SU-DHL-6 (cell line): ENCODE measurements at regions not wholly inside any gene's neighbourhood (a gene's known extent, or its start where the extent isn't known, plus 50 kb on each side); places are given as distances from the start of the nearest gene placed in this dataset.

Experiments
- H2AFZ ChIP-seq: fragments of 200-600 bp; sonication (generic); 2 replicates; pipeline ENCODE4 v1.6.1; 2014; ENCODE audit warnings: low read depth, mild to moderate bottlenecking, moderate library complexity, mixed read lengths, antibody characterized with exemption, low read length; ENCODE audit not compliant: severe bottlenecking
- H3F3A ChIP-seq: fragments of 200-600 bp; shearing (Covaris generic); 2 replicates; pipeline ENCODE4 v1.6.0; 2016; ENCODE audit warnings: antibody characterized with exemption, mild to moderate bottlenecking; ENCODE audit not compliant: insufficient read depth
- H3K27ac ChIP-seq: fragments of 200-600 bp; sonication (generic); 2 replicates; pipeline ENCODE4 v1.5.1; 2016; ENCODE audit warnings: low read depth, mild to moderate bottlenecking, low read length, moderate library complexity, mixed read lengths
- H3K27me3 ChIP-seq: fragments of 200-600 bp; sonication (generic), shearing (Covaris generic); 2 replicates; pipeline ENCODE4 v1.6.0; 2014; ENCODE audit warnings: mild to moderate bottlenecking, low read length
- H3K36me3 ChIP-seq: fragments of 200-600 bp; sonication (generic); 2 replicates; pipeline ENCODE4 v1.6.1; 2014; ENCODE audit warnings: mild to moderate bottlenecking, low read length, mixed read lengths
- H3K4me2 ChIP-seq: fragments of 300-600, 200-600 bp; shearing (Covaris generic), sonication (generic); 2 replicates; pipeline ENCODE4 v1.6.0; 2014; ENCODE audit warnings: low read length, low read depth, mild to moderate bottlenecking; ENCODE audit not compliant: poor library complexity, severe bottlenecking
- H3K4me3 ChIP-seq: fragments of 200-600 bp; sonication (generic); 2 replicates; pipeline ENCODE4 v1.5.1; 2014; ENCODE audit warnings: antibody characterized with exemption, low read length, mild to moderate bottlenecking, mixed read lengths; ENCODE audit not compliant: insufficient read depth, poor library complexity, severe bottlenecking
- H3K79me2 ChIP-seq: fragments of 200-600 bp; sonication (generic); 2 replicates; pipeline ENCODE4 v1.6.1; 2014; ENCODE audit warnings: mild to moderate bottlenecking, low read length, moderate library complexity; ENCODE audit not compliant: insufficient read depth
- H3K9ac ChIP-seq: fragments of 200-600 bp; sonication (generic); 2 replicates; pipeline ENCODE4 v1.7.0; 2014; ENCODE audit warnings: mild to moderate bottlenecking, low read length
- H3K9me2 ChIP-seq: fragments of 200-600 bp; sonication (generic); replicated peaks from 2 replicates; pipeline ENCODE4 v1.6.1; 2014; ENCODE audit warnings: low read length; ENCODE audit not compliant: insufficient read depth
- H3K9me3 ChIP-seq: fragments of 200-600 bp; sonication (generic); 2 replicates; pipeline ENCODE4 v1.6.1; 2014; ENCODE audit warnings: low read length, mixed read lengths; ENCODE audit not compliant: insufficient read depth
- H4K20me1 ChIP-seq: fragments of 200-600 bp; sonication (generic); 2 replicates; pipeline ENCODE4 v1.6.1; 2014; ENCODE audit warnings: low read depth, mild to moderate bottlenecking, antibody characterized with exemption, low read length, moderate library complexity, mixed read lengths
- CTCF ChIP-seq: fragments of 200-600 bp; sonication (generic); IDR thresholded peaks from one replicate; pipeline ENCODE4 v1.5.1; 2017; ENCODE audit warnings: antibody characterized with exemption, mild to moderate bottlenecking, low read length, moderate library complexity; ENCODE audit not compliant: insufficient read depth, poor library complexity, severe bottlenecking
- EZH2phosphoT487 ChIP-seq: fragments of 200-600 bp; sonication (generic), shearing (Covaris generic); conservative IDR thresholded peaks from 2 replicates; pipeline ENCODE4 v1.6.1; 2018; ENCODE audit warnings: mild to moderate bottlenecking, antibody characterized with exemption, low read length, moderate library complexity, mixed read lengths

- Histone ChIP-seq H3K4me3 (no peak overlapping the region), H3F3A (no peaks in the 10 kb centered on the region)
- no peak for TF ChIP-seq EZH2phosphoT487
- TF ChIP-seq CTCF: no peak
These were observed 954.3 kb upstream of the ACVR2A start for GRCh38 chr2:146890491-146890890.

GRCh38 chr2:146879882-146880281 is 964.9 kb upstream of the ACVR2A start:
- H3K9me2 ChIP-seq: 0 out of 2 replicates have a peak, but pooled peaks cover 4% of the 10 kb centered on the region
- H3K27me3 ChIP-seq: no peaks in the 10 kb centered on the region
- TF ChIP-seq CTCF (no peak), EZH2phosphoT487 (no peak)
- H3K9me3 ChIP-seq: no peaks in the 10 kb centered on the region
- H3K36me3 ChIP-seq: no peaks in the 10 kb centered on the region
- H4K20me1 ChIP-seq: no peaks in the 10 kb centered on the region
- H3K4me3 ChIP-seq: no peak overlapping the region
- H3F3A ChIP-seq: no peaks in the 10 kb centered on the region
- no peak overlapping the region for H3K27ac ChIP-seq
- H2AFZ ChIP-seq: no peak overlapping the region
- H3K4me2 ChIP-seq: no peak overlapping the region
- H3K9ac ChIP-seq: no peak overlapping the region
- H3K79me2 ChIP-seq: no peaks in the 10 kb centered on the region

More at GRCh38 chr2:146890491-146890890, 954.3 kb upstream of the ACVR2A start:
- Histone ChIP-seq H3K4me2 (no peak overlapping the region), H3K36me3 (no peaks in the 10 kb centered on the region; the same call in 1 of the 2 replicates), H3K27ac (no peak overlapping the region), H3K9ac (no peak overlapping the region), H3K27me3 (peaks cover 4% of the 10 kb centered on the region; the same call in 1 of the 2 replicates), H4K20me1 (no peaks in the 10 kb centered on the region), H3K9me2 (no peaks in the 10 kb centered on the region), H2AFZ (no peak overlapping the region), H3K9me3 (no peaks in the 10 kb centered on the region), H3K79me2 (no peaks in the 10 kb centered on the region)

- no peak for TF ChIP-seq CTCF
- no peak for TF ChIP-seq EZH2phosphoT487
- no peak overlapping the region for H2AFZ ChIP-seq
- no peak overlapping the region for H3K9ac ChIP-seq
- no peaks in the 10 kb centered on the region for H3K9me2 ChIP-seq
- no peaks in the 10 kb centered on the region for H3K27me3 ChIP-seq
- no peaks in the 10 kb centered on the region for H4K20me1 ChIP-seq
- H3K79me2 ChIP-seq: no peaks in the 10 kb centered on the region
- H3K27ac ChIP-seq: no peak overlapping the region
- H3F3A ChIP-seq: no peaks in the 10 kb centered on the region
- no peaks in the 10 kb centered on the region for H3K36me3 ChIP-seq
- no peaks in the 10 kb centered on the region for H3K9me3 ChIP-seq
- H3K4me3 ChIP-seq: no peak overlapping the region
- no peak overlapping the region for H3K4me2 ChIP-seq
These were observed 970.6 kb upstream of the ACVR2A start for GRCh38 chr2:146874260-146874658.
